Mucosa of descending colon (tissue), 3 donors: ENCODE measurements at regions not wholly inside any gene's neighbourhood (a gene's known extent, or its start where the extent isn't known, plus 50 kb on each side); places are given as distances from the start of the nearest gene placed in this dataset.

Experiments
- ATAC-seq: fragments of 200-7000 bp; cut with Tn5 transposase; one replicate; pipeline ENCODE4 v1.9.1; 2020; ENCODE audit warnings: mild to moderate bottlenecking, moderate library complexity
- DNase-seq, 3 donors: peaks; one replicate each; pipeline ENCODE4 v3.0.0-alpha.2; 2020
- H3K36me3 ChIP-seq: fragments of 200-600 bp; one replicate; pipeline ENCODE4 v1.8.0; 2021; ENCODE audit warnings: low read depth, mild to moderate bottlenecking
- H3K4me1 ChIP-seq: fragments of 200-600 bp; one replicate; pipeline ENCODE4 v1.8.0; 2021; ENCODE audit warnings: low read depth, mild to moderate bottlenecking
- H3K4me3 ChIP-seq: fragments of 200-600 bp; one replicate; pipeline ENCODE4 v1.8.0; 2021; ENCODE audit warnings: mild to moderate bottlenecking
- H3K9me3 ChIP-seq: fragments of 200-600 bp; one replicate; pipeline ENCODE4 v1.8.0; 2021; ENCODE audit warnings: mild to moderate bottlenecking
- CTCF ChIP-seq: fragments of 200-600 bp; IDR thresholded peaks from one replicate; pipeline ENCODE4 v1.8.0; 2022; ENCODE audit warnings: antibody characterized with exemption, mild to moderate bottlenecking
- intact Hi-C, 2 donors: fragments of 100-400 bp; cut with DNase I in 1 of 2; cut with micrococcal nuclease in 1 of 2; formaldehyde crosslinking; loops; one replicate each; pipeline versions ENCODE4 v1.11.0 to v1.11.1; 2022; cut with DNase I, micrococcal nuclease
- donor health status: DM: no; HTN: no; CAD: no; lungs with moderate emphysema.
- donor health status: DM: no; HTN: no; CAD: no.
- donor health status: DM: no; HTN: yes; CAD: no.

GRCh38 chr13:102962430-102962829 is 103.8 kb downstream of the SLC10A2 start:
- no peaks in the 10 kb centered on the region for H3K36me3 ChIP-seq
- H3K4me3 ChIP-seq, result no peak overlapping the region
- no peak for TF ChIP-seq CTCF
- H3K9me3 ChIP-seq, result no peaks in the 10 kb centered on the region
- intact Hi-C loops, result no loop called here
- ATAC-seq, result no peak
- H3K4me1 ChIP-seq, result no peaks in the 10 kb centered on the region
- no peak for DNase-seq

- Histone ChIP-seq H3K4me3 (no peak overlapping the region), H3K4me1 (no peaks in the 10 kb centered on the region), H3K9me3 (no peaks in the 10 kb centered on the region), H3K36me3 (no peaks in the 10 kb centered on the region)
- TF ChIP-seq CTCF, result no peak
- intact Hi-C loops, result no loop called here
- no peak for DNase-seq
- ATAC-seq, result no peak
Observed at GRCh38 chr13:102960959-102961358, 105.3 kb downstream of the SLC10A2 start.

GRCh38 chr13:102956449-102956848 is 109.8 kb downstream of the SLC10A2 start:
- no peak for TF ChIP-seq CTCF
- Histone ChIP-seq H3K9me3 (no peaks in the 10 kb centered on the region), H3K4me1 (no peaks in the 10 kb centered on the region), H3K4me3 (no peak overlapping the region), H3K36me3 (no peaks in the 10 kb centered on the region)
- ATAC-seq, result no peak
- DNase-seq, result no peak
- intact Hi-C loops, result no loop called here

- Histone ChIP-seq H3K4me3 (no peak overlapping the region), H3K4me1 (no peaks in the 10 kb centered on the region), H3K36me3 (no peaks in the 10 kb centered on the region), H3K9me3 (no peaks in the 10 kb centered on the region)
- intact Hi-C loops, result no loop called here
- TF ChIP-seq CTCF, result no peak
- ATAC-seq (no peak), DNase-seq (no peak)
Observed at GRCh38 chr13:102954350-102954749, 108.5 kb downstream of the ERCC5 start.

- Histone ChIP-seq H3K9me3 (no peaks in the 10 kb centered on the region), H3K36me3 (no peaks in the 10 kb centered on the region), H3K4me3 (no peak overlapping the region), H3K4me1 (peaks cover 2% of the 10 kb centered on the region)
- DNase-seq (no peak), ATAC-seq (no peak)
- intact Hi-C loops, result no loop called here
- TF ChIP-seq CTCF, result no peak
Observed at GRCh38 chr13:102951808-102952207, 106.0 kb downstream of the ERCC5 start.

GRCh38 chr13:102947745-102948405 is 102.0 kb downstream of the ERCC5 start:
- H3K4me1 ChIP-seq, result peaks cover 2% of the 10 kb centered on the region
- TF ChIP-seq CTCF, result no peak
- H3K36me3 ChIP-seq, result no peaks in the 10 kb centered on the region
- ATAC-seq (no peak), DNase-seq (no peak)
- no peaks in the 10 kb centered on the region for H3K9me3 ChIP-seq
- intact Hi-C loops, result no loop called here
- no peak overlapping the region for H3K4me3 ChIP-seq
